GM23248 (cell line): ENCODE measurements at regions not wholly inside any gene's neighbourhood (a gene's known extent, or its start where the extent isn't known, plus 50 kb on each side); places are given as distances from the start of the nearest gene placed in this dataset.

Source experiments
- DNase-seq: peaks from one replicate; pipeline ENCODE4 v3.0.0-alpha.2; 2015
- H2AFZ ChIP-seq: fragments of 200-600 bp; sonication (generic); 2 replicates; pipeline ENCODE4 v1.6.1; 2016; ENCODE audit warnings: antibody characterized with exemption
- H3F3A ChIP-seq: fragments of 200-600 bp; sonication (generic); 2 replicates; pipeline ENCODE4 v1.6.1; 2016; ENCODE audit warnings: mild to moderate bottlenecking, antibody characterized with exemption, mixed run types; ENCODE audit not compliant: insufficient read depth
- H3K27ac ChIP-seq: fragments of 200-600 bp; sonication (generic); 2 replicates; pipeline ENCODE4 v1.5.1; 2016; ENCODE audit warnings: mild to moderate bottlenecking
- H3K27me3 ChIP-seq: fragments of 200-600 bp; sonication (generic); replicated peaks from 2 replicates; pipeline ENCODE4 v1.6.1; 2016; ENCODE audit warnings: mild to moderate bottlenecking; ENCODE audit not compliant: insufficient read depth
- H3K36me3 ChIP-seq: fragments of 200-600 bp; sonication (generic); 2 replicates; pipeline ENCODE4 v1.6.1; 2016; ENCODE audit warnings: low read depth, mild to moderate bottlenecking
- H3K4me1 ChIP-seq: fragments of 200-600 bp; sonication (generic); 2 replicates; pipeline ENCODE4 v1.6.1; 2016; ENCODE audit warnings: mild to moderate bottlenecking; ENCODE audit not compliant: insufficient read depth
- H3K4me2 ChIP-seq: fragments of 200-600 bp; sonication (generic); one replicate; pipeline ENCODE4 v1.6.1; 2016; ENCODE audit warnings: mild to moderate bottlenecking; ENCODE audit not compliant: unreplicated experiment
- H3K4me3 ChIP-seq: fragments of 200-600 bp; sonication (generic); 2 replicates; pipeline ENCODE4 v1.5.1; 2016; ENCODE audit warnings: mild to moderate bottlenecking
- H3K79me2 ChIP-seq: fragments of 200-600 bp; sonication (generic); 2 replicates; pipeline ENCODE4 v1.6.1; 2016; ENCODE audit warnings: mild to moderate bottlenecking; ENCODE audit not compliant: insufficient read depth
- H3K9ac ChIP-seq: fragments of 200-600 bp; sonication (generic); 2 replicates; pipeline ENCODE4 v1.6.1; 2016; ENCODE audit warnings: mild to moderate bottlenecking
- H3K9me2 ChIP-seq: fragments of 200-600 bp; sonication (generic); 2 replicates; pipeline ENCODE4 v1.6.1; 2016; ENCODE audit warnings: mixed run types, mild to moderate bottlenecking, moderate library complexity; ENCODE audit not compliant: insufficient read depth
- H3K9me3 ChIP-seq: fragments of 200-600 bp; sonication (generic); one replicate; pipeline ENCODE4 v1.6.1; 2017; ENCODE audit warnings: low read depth
- H4K20me1 ChIP-seq: fragments of 200-600 bp; sonication (generic); 2 replicates; pipeline ENCODE4 v1.6.0; 2016; ENCODE audit not compliant: insufficient read depth
- EZH2 ChIP-seq: fragments of 200-600 bp; sonication (generic); IDR thresholded peaks from 2 replicates; pipeline ENCODE4 v1.6.1; 2018; ENCODE audit warnings: antibody characterized with exemption, mild to moderate bottlenecking; ENCODE audit not compliant: insufficient read depth, poor library complexity, severe bottlenecking
- EZH2phosphoT487 ChIP-seq: fragments of 200-600 bp; sonication (generic); IDR thresholded peaks from 2 replicates; pipeline ENCODE4 v1.6.1; 2018; ENCODE audit warnings: antibody characterized with exemption, moderate library complexity, mild to moderate bottlenecking, low read depth; ENCODE audit not compliant: insufficient read depth
- WGBS, 2 experiments: methylation state at CpG; one replicate each; pipeline ENCODE4 v1.1.6; 2015 to 2017; ENCODE audit warnings: low lambda C conversion rate in 2 of 2, low coverage in 1 of 2; ENCODE audit errors: missing lambda C conversion rate in 2 of 2; 5-methylcytosine and 5-hydroxymethylcytosine counted together
- in situ Hi-C: fragments of 300-500 bp; cut with MboI; formaldehyde crosslinking; loops from 2 replicates; pipeline ENCODE4 v1.15.0; 2020

DNA sequence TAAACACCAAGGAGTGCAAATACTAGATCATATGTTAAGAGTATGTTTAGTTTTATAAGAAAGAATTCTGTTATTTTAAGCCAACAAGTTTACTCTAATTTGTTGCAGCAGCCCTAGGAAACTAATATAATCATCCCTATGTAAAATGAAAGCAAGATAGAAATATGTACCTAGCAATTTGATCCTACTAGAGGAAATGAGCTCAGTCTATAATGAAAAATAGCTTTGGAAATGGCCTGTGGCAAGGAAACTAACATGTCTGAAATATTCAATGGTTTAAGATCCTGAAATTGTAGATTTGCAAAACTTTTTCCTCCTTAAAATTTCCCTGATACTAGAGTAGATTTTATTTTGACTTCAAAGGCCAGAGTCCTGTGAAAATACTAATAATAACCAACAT lies 112.7 kb upstream of the SLC5A12 start:
- H3K4me2 ChIP-seq: no peak overlapping the region
- TF ChIP-seq EZH2 (no peak), EZH2phosphoT487 (no peak)
- no peaks in the 10 kb centered on the region for H3K9me3 ChIP-seq
- no peaks in the 10 kb centered on the region for H3K79me2 ChIP-seq
- 0 out of 2 replicates have a peak, but pooled peaks cover 3% of the 10 kb centered on the region for H3K4me1 ChIP-seq
- H3K9ac ChIP-seq: no peak overlapping the region
- H3K9me2 ChIP-seq: no peaks in the 10 kb centered on the region
- no peak overlapping the region for H3K27ac ChIP-seq
- DNase-seq: no peak
- no peaks in the 10 kb centered on the region for H3K27me3 ChIP-seq
- H2AFZ ChIP-seq: no peak overlapping the region
- in situ Hi-C loops: no loop called here
- no peaks in the 10 kb centered on the region for H4K20me1 ChIP-seq
- no peaks in the 10 kb centered on the region for H3F3A ChIP-seq
- no peak overlapping the region for H3K4me3 ChIP-seq
- H3K36me3 ChIP-seq: no peaks in the 10 kb centered on the region

DNA sequence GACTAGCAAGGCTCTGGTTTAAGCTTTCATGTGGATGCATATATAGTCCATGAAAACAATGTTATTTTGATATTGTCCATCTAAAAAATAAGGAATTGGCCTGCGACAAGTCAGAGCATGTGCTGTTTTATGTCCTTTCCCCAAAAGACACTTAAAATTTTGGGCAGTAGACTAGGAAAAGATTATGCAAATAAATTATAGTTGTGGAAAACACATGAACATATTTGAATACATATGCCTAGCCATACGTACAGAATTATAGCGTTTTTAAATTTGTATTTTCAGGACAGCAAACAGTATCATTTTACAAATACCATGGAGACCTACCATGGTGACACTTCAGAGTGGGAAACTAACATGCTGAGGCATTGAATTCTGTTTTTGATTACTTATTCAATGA lies 113.8 kb upstream of the SLC5A12 start:
- H3K79me2 ChIP-seq: no peaks in the 10 kb centered on the region
- H4K20me1 ChIP-seq: no peaks in the 10 kb centered on the region
- H3K4me1 ChIP-seq: peaks cover 8% of the 10 kb centered on the region; the same call in 1 of the 2 replicates
- no peak overlapping the region for H2AFZ ChIP-seq
- no peaks in the 10 kb centered on the region for H3K9me2 ChIP-seq
- H3K4me3 ChIP-seq: no peak overlapping the region
- no peak overlapping the region for H3K9ac ChIP-seq
- whole genome bisulfite sequencing, 2 experiments: 67 to 75% methylated on average over 3 of the region's 3 CpGs
- in situ Hi-C loops: no loop called here
- H3K36me3 ChIP-seq: no peaks in the 10 kb centered on the region
- DNase-seq: no peak
- no peak for TF ChIP-seq EZH2
- TF ChIP-seq EZH2phosphoT487: no peak
- no peak overlapping the region for H3K4me2 ChIP-seq
- no peaks in the 10 kb centered on the region for H3K27me3 ChIP-seq
- H3K9me3 ChIP-seq: no peaks in the 10 kb centered on the region
- no peak overlapping the region for H3K27ac ChIP-seq
- H3F3A ChIP-seq: no peaks in the 10 kb centered on the region

DNA sequence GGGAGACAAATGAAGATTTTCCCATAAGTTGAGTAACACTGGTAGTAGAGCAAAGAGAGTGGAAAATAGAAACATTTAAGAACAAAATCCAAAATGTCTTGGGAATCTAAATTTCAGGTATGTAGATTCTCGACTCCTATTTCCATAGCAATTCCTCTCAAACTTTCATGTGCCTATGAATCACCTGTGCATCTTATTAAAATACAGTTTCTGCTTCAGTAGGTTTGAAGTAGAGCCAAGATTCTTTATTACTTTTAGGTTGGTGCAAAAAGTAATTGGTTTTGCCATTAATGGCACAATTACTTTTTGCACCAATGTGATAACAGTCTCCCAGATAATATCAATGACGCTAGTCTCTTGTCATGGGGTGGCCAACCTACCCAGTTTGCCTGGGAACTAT lies 115.3 kb upstream of the SLC5A12 start:
- no peaks in the 10 kb centered on the region for H3K79me2 ChIP-seq
- in situ Hi-C loops: no loop called here
- no peak overlapping the region for H3K27ac ChIP-seq
- DNase-seq: no peak
- TF ChIP-seq EZH2phosphoT487 (no peak), EZH2 (no peak)
- no peaks in the 10 kb centered on the region for H3K9me2 ChIP-seq
- H3K9me3 ChIP-seq: no peaks in the 10 kb centered on the region
- H3F3A ChIP-seq: peaks cover 11% of the 10 kb centered on the region
- H3K4me2 ChIP-seq: no peak overlapping the region
- 95% methylated on average over 2 of the region's 2 CpGs for WGBS, 2 experiments
- H2AFZ ChIP-seq: no peak overlapping the region
- H3K9ac ChIP-seq: no peak overlapping the region
- H3K36me3 ChIP-seq: no peaks in the 10 kb centered on the region
- H4K20me1 ChIP-seq: no peaks in the 10 kb centered on the region
- H3K4me1 ChIP-seq: peaks cover 19% of the 10 kb centered on the region
- no peaks in the 10 kb centered on the region for H3K27me3 ChIP-seq
- H3K4me3 ChIP-seq: no peak overlapping the region

DNA sequence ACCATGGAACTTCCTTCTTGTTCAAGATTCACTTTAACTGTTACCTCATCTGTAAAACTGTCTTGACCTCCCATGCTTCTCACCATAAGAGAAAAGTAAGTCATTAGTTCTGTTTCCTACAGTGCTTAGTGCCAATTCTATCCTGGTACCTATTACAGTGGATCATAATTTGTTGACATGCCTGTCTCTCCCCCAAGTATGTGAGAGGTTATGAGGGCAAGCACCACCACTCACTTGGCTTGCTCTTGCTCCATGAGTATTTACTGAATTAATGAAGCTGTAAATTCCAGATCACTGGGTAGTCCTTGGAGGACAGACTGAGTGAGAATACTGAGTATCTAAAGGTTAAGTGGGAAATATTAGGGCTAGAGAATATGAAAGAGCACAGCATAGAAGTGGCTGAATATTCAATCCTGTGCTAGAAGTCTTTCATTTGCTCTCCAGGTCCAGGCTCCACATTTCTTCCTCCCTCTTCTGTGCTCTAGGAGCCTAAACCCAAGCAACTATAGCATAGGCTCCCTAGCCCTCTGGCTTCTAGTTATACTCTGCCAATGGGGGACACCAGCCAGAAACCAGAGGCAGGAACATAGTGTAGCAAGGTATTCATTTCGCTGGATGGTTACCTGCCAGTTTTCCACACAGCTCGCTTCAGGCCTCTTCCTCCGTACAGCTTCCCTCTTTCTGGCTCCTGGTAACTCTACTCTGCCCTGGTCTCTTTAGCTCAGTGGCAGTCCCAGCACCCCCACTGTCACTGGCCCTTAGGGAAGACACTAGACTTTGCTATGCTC lies 118.2 kb upstream of the SLC5A12 start:
- Histone ChIP-seq H3K9ac (no peak overlapping the region), H2AFZ (no peak overlapping the region), H3F3A (peaks cover 31% of the 10 kb centered on the region), H4K20me1 (no peaks in the 10 kb centered on the region), H3K4me2 (no peak overlapping the region), H3K4me1 (peaks cover 49% of the 10 kb centered on the region), H3K79me2 (no peaks in the 10 kb centered on the region), H3K36me3 (no peaks in the 10 kb centered on the region), H3K27ac (no peak overlapping the region), H3K9me3 (no peaks in the 10 kb centered on the region), H3K27me3 (no peaks in the 10 kb centered on the region), H3K9me2 (no peaks in the 10 kb centered on the region), H3K4me3 (no peak overlapping the region)
- 98 to 100% methylated on average over 3 of the region's 3 CpGs for WGBS, 2 experiments
- in situ Hi-C loops: loop anchor here (10.0 kb wide), 1 partner anchor 55 kb away; no protein-coding TSS in a partner anchor
- DNase-seq: no peak
- TF ChIP-seq EZH2phosphoT487 (no peak), EZH2 (no peak)
